Neural crest cell (in vitro differentiated cells): ENCODE measurements at regions not wholly inside any gene's neighbourhood (a gene's known extent, or its start where the extent isn't known, plus 50 kb on each side); places are given as distances from the start of the nearest gene placed in this dataset.
"Not testable (repeated sequence)": the region's sequence is repeated elsewhere in the genome, so short reads cannot be mapped to it uniquely, and the experiment has no call there.

Experiments
- DNase-seq: peaks from one replicate; pipeline ENCODE4 v3.0.0; 2021; ENCODE audit warnings: low read depth, mixed read lengths, low spot score
- H3K27ac Mint-ChIP-seq: one replicate; pipeline ENCODE4 v1.8.0; 2021; ENCODE audit warnings: mild to moderate bottlenecking, mixed read lengths; ENCODE audit not compliant: unreplicated experiment
- H3K27me3 Mint-ChIP-seq: 2 replicates; pipeline ENCODE4 v1.8.0; 2021; ENCODE audit warnings: low read depth, mild to moderate bottlenecking, mixed read lengths
- H3K36me3 Mint-ChIP-seq: 2 replicates; pipeline ENCODE4 v1.8.0; 2021; ENCODE audit warnings: low read depth, mild to moderate bottlenecking, mixed read lengths
- H3K4me1 Mint-ChIP-seq: 2 replicates; pipeline ENCODE4 v1.8.0; 2021; ENCODE audit warnings: mixed read lengths
- H3K4me3 Mint-ChIP-seq: one replicate; pipeline ENCODE4 v1.8.0; 2021; ENCODE audit warnings: mild to moderate bottlenecking, mixed read lengths
- H3K9me3 Mint-ChIP-seq: 2 replicates; pipeline ENCODE4 v1.8.0; 2021; ENCODE audit warnings: mixed read lengths
- CTCF ChIP-seq: fragments of 200-600 bp; sonication (generic); conservative IDR thresholded peaks from 2 replicates; pipeline ENCODE4 v1.5.0; 2021; ENCODE audit warnings: antibody characterized with exemption, mild to moderate bottlenecking

- TF ChIP-seq CTCF = no peak
- Mint-ChIP-seq H3K36me3 (no peaks in the 10 kb centered on the region), H3K9me3 (peaks cover 5% of the 10 kb centered on the region), H3K4me1 (no peaks in the 10 kb centered on the region), H3K27ac (no peak overlapping the region), H3K4me3 (no peak overlapping the region), H3K27me3 (no peaks in the 10 kb centered on the region)
- DNase-seq = no peak
Measured at GRCh38 chr4:85210353-85210752, 243.9 kb upstream of the WDFY3 start.

- not testable (repeated sequence) for H3K36me3 Mint-ChIP-seq
Measured at GRCh38 chr4:85216571-85216970, 250.1 kb upstream of the WDFY3 start.

GRCh38 chr4:85218756-85219155 is 252.3 kb upstream of the WDFY3 start:
- no peak for TF ChIP-seq CTCF
- Mint-ChIP-seq H3K9me3 (peaks cover 27% of the 10 kb centered on the region), H3K27ac (no peak overlapping the region), H3K4me1 (no peaks in the 10 kb centered on the region), H3K4me3 (no peak overlapping the region), H3K36me3 (peaks cover 2% of the 10 kb centered on the region), H3K27me3 (no peaks in the 10 kb centered on the region)
- DNase-seq = no peak

More at GRCh38 chr4:85216571-85216970, 250.1 kb upstream of the WDFY3 start:
- H3K9me3 Mint-ChIP-seq = peaks cover 29% of the 10 kb centered on the region
- not testable (repeated sequence) for H3K27me3 Mint-ChIP-seq, H3K4me1 Mint-ChIP-seq, DNase-seq, H3K4me3 Mint-ChIP-seq, H3K27ac Mint-ChIP-seq

GRCh38 chr4:85221606-85222005 is 253.3 kb upstream of the ARHGAP24 start:
- DNase-seq = no peak
- peaks cover 2% of the 10 kb centered on the region for H3K36me3 Mint-ChIP-seq
- H3K4me3 Mint-ChIP-seq = no peak overlapping the region
- H3K27me3 Mint-ChIP-seq = no peaks in the 10 kb centered on the region
- no peak overlapping the region for H3K27ac Mint-ChIP-seq
- TF ChIP-seq CTCF = no peak
- no peaks in the 10 kb centered on the region for H3K4me1 Mint-ChIP-seq
- peaks cover 26% of the 10 kb centered on the region for H3K9me3 Mint-ChIP-seq

GRCh38 chr4:85222561-85222960 is 252.4 kb upstream of the ARHGAP24 start:
- Mint-ChIP-seq H3K27me3 (no peaks in the 10 kb centered on the region), H3K4me1 (no peaks in the 10 kb centered on the region), H3K36me3 (peaks cover 2% of the 10 kb centered on the region), H3K9me3 (peaks cover 22% of the 10 kb centered on the region), H3K4me3 (no peak overlapping the region), H3K27ac (no peak overlapping the region)
- no peak for TF ChIP-seq CTCF
- DNase-seq = no peak

- no peak overlapping the region for H3K4me3 Mint-ChIP-seq
- no peaks in the 10 kb centered on the region for H3K27me3 Mint-ChIP-seq
- no peak overlapping the region for H3K27ac Mint-ChIP-seq
- H3K9me3 Mint-ChIP-seq = peaks cover 5% of the 10 kb centered on the region
- no peak for TF ChIP-seq CTCF
- H3K4me1 Mint-ChIP-seq = no peaks in the 10 kb centered on the region
- H3K36me3 Mint-ChIP-seq = peaks cover 2% of the 10 kb centered on the region
- DNase-seq = no peak
Measured at GRCh38 chr4:85228264-85228663, 246.7 kb upstream of the ARHGAP24 start.
